Breast epithelium (tissue), 3 donors: ENCODE measurements at regions not wholly inside any gene's neighbourhood (a gene's known extent, or its start where the extent isn't known, plus 50 kb on each side); places are given as distances from the start of the nearest gene placed in this dataset.

Experiments used
- POLR2A ChIP-seq: fragments of 450-650 bp; IDR thresholded peaks from one replicate; pipeline ENCODE4 v1.6.1; 2016; ENCODE audit warnings: antibody characterized with exemption, mild to moderate bottlenecking, moderate library complexity
- POLR2AphosphoS5 ChIP-seq, 3 donors: sonication (generic); formaldehyde crosslinking; IDR thresholded peaks; one replicate each; pipeline ENCODE4 v1.6.1; 2017; ENCODE audit warnings: antibody characterized with exemption in 3 of 3
- TF ChIP-seq, protein P1 (sequence below), 3 donors: fragments of 450-650 bp; IDR thresholded peaks; one replicate each; pipeline ENCODE4 v1.5.1; 2016 to 2017; ENCODE audit warnings: antibody characterized with exemption in 3 of 3, mild to moderate bottlenecking in 3 of 3, moderate library complexity in 3 of 3

DNA sequence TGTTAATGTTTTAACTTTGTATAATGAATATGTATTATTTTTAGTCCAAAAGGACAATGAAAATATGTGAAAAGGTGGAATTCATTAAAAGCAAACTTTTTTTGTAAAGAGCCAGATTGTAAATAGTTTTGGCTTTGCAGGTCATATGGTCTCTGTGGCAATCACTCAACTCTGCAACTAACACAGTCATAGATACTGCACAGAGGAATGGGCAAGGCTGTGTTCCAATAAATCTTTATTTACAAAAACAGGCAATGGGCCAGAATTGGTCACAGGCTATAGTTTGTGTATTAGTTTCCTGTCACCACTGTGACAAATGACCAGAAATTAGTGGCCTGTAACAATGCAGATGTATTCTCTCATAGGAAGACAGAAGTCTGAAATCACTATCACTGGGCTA is 125.4 kb upstream of the PTCH1 start:
- TF ChIP-seq, protein P1, sequence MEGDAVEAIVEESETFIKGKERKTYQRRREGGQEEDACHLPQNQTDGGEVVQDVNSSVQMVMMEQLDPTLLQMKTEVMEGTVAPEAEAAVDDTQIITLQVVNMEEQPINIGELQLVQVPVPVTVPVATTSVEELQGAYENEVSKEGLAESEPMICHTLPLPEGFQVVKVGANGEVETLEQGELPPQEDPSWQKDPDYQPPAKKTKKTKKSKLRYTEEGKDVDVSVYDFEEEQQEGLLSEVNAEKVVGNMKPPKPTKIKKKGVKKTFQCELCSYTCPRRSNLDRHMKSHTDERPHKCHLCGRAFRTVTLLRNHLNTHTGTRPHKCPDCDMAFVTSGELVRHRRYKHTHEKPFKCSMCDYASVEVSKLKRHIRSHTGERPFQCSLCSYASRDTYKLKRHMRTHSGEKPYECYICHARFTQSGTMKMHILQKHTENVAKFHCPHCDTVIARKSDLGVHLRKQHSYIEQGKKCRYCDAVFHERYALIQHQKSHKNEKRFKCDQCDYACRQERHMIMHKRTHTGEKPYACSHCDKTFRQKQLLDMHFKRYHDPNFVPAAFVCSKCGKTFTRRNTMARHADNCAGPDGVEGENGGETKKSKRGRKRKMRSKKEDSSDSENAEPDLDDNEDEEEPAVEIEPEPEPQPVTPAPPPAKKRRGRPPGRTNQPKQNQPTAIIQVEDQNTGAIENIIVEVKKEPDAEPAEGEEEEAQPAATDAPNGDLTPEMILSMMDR (IDR thresholded peaks at IDR 0.05), result no peak
- TF ChIP-seq POLR2A (no peak), POLR2AphosphoS5 (IDR thresholded peaks at IDR 0.05) (no peak)
